ENCODE measurements at regions not wholly inside any gene's neighbourhood (a gene's known extent, or its start where the extent isn't known, plus 50 kb on each side); places are given as distances from the start of the nearest gene placed in this dataset.

DNA sequence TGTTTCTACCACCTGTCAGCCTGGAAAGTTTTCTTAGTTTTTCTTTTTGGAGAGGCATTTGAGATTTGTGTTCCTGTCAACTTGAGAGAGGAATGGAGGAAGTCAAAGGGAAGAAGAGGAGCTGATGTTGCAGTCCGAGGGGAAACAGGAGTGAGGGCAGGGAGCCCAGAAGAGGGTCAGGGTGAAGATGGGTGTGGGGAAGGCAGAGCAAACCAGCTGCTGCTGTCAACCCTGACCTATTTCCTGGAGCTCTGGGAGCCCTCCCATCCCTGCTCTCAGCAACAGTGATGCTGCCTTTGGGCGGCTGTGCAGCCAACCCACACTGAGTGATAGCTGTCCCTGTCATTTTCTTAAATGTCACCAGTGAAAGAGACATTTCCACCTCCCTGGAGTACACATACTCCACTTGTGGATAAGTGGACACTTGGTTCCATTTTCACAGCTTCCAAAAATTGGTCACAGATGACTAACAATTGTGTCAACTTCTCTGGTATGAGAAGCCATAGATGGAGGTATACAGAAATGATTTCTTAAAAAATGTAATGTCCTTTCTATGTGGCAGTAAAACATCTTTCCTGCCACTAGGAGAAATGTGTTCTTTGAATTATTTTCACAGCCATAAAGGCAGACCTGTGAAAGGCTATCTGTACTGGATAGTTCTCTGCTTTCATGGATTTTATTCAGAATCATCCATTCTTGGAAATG lies 556.3 kb upstream of the TBL1XR1 start:
- no peak for DNase-seq (ENCODE audit: low read depth)
- TF ChIP-seq, protein P1, sequence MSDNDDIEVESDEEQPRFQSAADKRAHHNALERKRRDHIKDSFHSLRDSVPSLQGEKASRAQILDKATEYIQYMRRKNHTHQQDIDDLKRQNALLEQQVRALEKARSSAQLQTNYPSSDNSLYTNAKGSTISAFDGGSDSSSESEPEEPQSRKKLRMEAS (IDR thresholded peaks at IDR 0.05; ENCODE audit: low read depth, low read length): no peak
- TF ChIP-seq POLR2A (IDR thresholded peaks at IDR 0.05; ENCODE audit: extremely low read depth, insufficient read length) (no peak), MYC (IDR thresholded peaks at IDR 0.05; ENCODE audit: low read depth, low read length) (no peak), CTCF (IDR thresholded peaks at IDR 0.05; ENCODE audit: low read depth, low read length) (no peak)
- H3K4me3 ChIP-seq (ENCODE audit: low read depth, low read length): no peak overlapping the region

DNA sequence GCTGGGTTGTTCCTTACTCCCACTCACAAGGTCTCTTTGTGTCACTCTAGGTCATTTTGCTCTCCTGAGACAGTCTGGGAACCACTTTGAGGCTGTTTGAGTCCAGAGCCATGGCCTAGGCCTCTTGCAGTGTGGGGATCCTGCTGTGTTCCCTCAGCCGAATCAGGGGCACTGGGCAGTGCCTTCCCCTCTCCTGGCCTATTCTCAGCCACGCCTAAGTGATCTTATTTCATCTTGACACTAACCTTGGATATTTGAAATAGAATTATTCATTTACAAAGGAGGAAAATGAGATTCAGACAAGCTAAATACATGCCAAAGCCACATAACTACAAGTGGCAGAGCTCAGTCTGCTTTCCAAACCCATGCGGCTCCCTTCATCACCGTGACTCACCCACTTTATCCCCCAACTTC lies 557.2 kb upstream of the TBL1XR1 start:
- TF ChIP-seq, protein P1 (IDR thresholded peaks at IDR 0.05; ENCODE audit: low read depth, low read length): no peak
- TF ChIP-seq CTCF (IDR thresholded peaks at IDR 0.05; ENCODE audit: low read depth, low read length) (no peak), MYC (IDR thresholded peaks at IDR 0.05; ENCODE audit: low read depth, low read length) (no peak), POLR2A (IDR thresholded peaks at IDR 0.05; ENCODE audit: extremely low read depth, insufficient read length) (no peak)
- no peak for DNase-seq (ENCODE audit: low read depth)
- no peak overlapping the region for H3K4me3 ChIP-seq (ENCODE audit: low read depth, low read length)

- TF ChIP-seq CTCF (IDR thresholded peaks at IDR 0.05; ENCODE audit: low read depth, low read length): no peak
- TF ChIP-seq MYC (IDR thresholded peaks at IDR 0.05; ENCODE audit: low read depth, low read length): no peak
- TF ChIP-seq, protein P1 (IDR thresholded peaks at IDR 0.05; ENCODE audit: low read depth, low read length): no peak
- no peak for TF ChIP-seq POLR2A (IDR thresholded peaks at IDR 0.05; ENCODE audit: extremely low read depth, insufficient read length)
- H3K4me3 ChIP-seq (ENCODE audit: low read depth, low read length): no peak overlapping the region
- no peak for DNase-seq (ENCODE audit: low read depth)
Measured at GRCh38 chr3:177758126-177758525, 560.8 kb upstream of the TBL1XR1 start.

DNA sequence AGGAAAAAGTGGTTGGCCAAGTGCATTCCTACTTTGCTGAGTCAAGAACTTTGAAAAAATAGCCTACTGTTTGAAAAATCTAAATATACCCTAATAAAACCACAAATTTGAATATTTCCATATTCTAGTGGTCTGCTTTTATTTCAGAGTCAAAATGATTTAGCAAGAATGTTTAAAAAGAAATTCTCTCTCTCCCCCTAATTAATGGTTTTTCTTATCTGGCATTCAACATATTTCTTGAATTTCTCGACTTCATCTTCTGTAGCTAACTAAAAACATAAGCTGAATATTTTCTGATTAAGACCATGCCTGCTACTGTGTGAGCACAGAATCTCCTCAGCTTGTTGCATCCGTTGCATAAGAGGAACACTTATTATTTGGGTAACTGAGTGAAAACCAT lies 563.5 kb upstream of the TBL1XR1 start:
- TF ChIP-seq, protein P1 (IDR thresholded peaks at IDR 0.05; ENCODE audit: low read depth, low read length): no peak
- no peak for TF ChIP-seq MYC (IDR thresholded peaks at IDR 0.05; ENCODE audit: low read depth, low read length)
- TF ChIP-seq CTCF (IDR thresholded peaks at IDR 0.05; ENCODE audit: low read depth, low read length): no peak
- no peak for TF ChIP-seq POLR2A (IDR thresholded peaks at IDR 0.05; ENCODE audit: extremely low read depth, insufficient read length)
- no peak for DNase-seq (ENCODE audit: low read depth)
- H3K4me3 ChIP-seq (ENCODE audit: low read depth, low read length): no peak overlapping the region

DNA sequence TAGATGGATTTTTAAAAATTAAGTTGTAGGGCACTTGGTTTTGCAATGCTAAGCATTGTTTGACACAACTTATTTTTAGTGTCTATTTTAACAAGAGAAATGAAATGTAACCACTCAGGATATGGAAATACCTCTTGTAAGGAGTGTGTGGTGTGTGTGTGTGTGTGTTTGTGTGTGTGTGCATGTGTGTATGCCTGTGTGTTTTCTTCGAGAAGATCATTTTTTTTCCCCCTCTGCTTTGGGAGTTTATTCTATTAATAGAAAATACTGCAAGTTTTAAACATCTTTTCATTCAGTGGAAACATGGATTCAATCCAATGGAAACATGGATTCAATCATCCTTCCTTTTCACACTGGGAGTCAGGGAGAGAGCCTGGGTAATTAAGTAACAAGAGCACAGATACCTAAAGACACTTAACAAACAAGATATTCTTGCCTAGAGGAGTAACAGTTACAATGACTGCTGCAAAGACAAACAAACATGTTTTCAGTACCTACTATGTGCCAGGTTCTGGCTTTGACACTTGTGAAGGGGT lies 567.2 kb upstream of the TBL1XR1 start:
- TF ChIP-seq CTCF (IDR thresholded peaks at IDR 0.05; ENCODE audit: low read depth, low read length) (no peak), POLR2A (IDR thresholded peaks at IDR 0.05; ENCODE audit: extremely low read depth, insufficient read length) (no peak), MYC (IDR thresholded peaks at IDR 0.05; ENCODE audit: low read depth, low read length) (no peak)
- TF ChIP-seq, protein P1 (IDR thresholded peaks at IDR 0.05; ENCODE audit: low read depth, low read length): no peak
- no peak overlapping the region for H3K4me3 ChIP-seq (ENCODE audit: low read depth, low read length)
- no peak for DNase-seq (ENCODE audit: low read depth)
